HL-60/S4 treated with retinoic acid at 250 ng/mL for 4 days and 3 days (cell line): ENCODE measurements at regions not wholly inside any gene's neighbourhood (a gene's known extent, or its start where the extent isn't known, plus 50 kb on each side); places are given as distances from the start of the nearest gene placed in this dataset.
"Not testable (repeated sequence)": the region's sequence is repeated elsewhere in the genome, so short reads cannot be mapped to it uniquely, and the experiment has no call there.

ENCODE experiments used
- in situ Hi-C: fragments of 300-500 bp; cut with MboI; formaldehyde crosslinking; loops from 2 replicates; pipeline ENCODE4 v1.7.0; 2022; ENCODE audit warnings: low sequenced_read_pairs

GRCh38 chr5:166906991-166907713 is 1384.3 kb upstream of the WWC1 start:
- in situ Hi-C loops, result no loop called here

DNA sequence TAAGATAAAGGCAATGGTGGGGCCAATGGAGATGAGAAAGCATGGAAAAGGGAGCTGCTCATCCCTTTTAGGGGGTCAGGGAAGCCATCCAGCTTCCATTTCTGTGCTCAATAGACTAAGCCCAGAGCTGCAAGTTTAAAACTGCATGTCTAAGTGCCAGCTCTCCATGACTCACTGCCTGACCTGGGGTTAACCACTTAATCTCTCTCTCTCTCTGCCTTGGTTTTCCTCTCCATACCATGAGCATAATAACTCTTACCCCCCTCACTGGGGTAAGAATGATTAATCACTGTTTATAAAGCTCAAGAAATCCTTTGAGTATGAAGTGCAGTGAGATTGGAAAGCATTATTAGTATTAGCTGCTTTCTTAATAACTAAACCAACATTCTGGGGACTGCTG is 1382.4 kb upstream of the WWC1 start:
- in situ Hi-C loops, result no loop called here

GRCh38 chr5:166909926-166910325 is 1381.5 kb upstream of the WWC1 start:
- in situ Hi-C loops, result no loop called here

DNA sequence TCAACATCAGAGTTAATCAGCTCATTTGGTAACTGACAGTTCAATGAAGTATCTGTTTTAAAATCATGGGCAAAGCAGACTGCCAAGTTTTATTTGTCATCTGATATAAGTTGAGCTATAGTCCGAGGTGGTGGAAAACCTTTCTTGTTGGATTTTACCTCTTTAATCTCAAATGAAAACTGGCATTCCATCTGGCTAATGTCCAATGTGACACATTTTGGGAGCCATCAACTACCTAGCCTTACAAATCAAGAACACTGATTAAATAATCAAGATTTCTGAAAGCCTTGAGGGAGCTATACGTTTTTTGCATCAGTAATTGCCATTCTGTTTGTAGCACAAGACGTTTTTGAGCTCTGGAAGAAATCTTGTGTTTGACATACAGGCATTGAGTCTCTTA is 1380.5 kb upstream of the WWC1 start:
- in situ Hi-C loops, result no loop called here

- in situ Hi-C loops, result no loop called here
These were observed 1375.4 kb upstream of the WWC1 start for GRCh38 chr5:166916021-166916420.

DNA sequence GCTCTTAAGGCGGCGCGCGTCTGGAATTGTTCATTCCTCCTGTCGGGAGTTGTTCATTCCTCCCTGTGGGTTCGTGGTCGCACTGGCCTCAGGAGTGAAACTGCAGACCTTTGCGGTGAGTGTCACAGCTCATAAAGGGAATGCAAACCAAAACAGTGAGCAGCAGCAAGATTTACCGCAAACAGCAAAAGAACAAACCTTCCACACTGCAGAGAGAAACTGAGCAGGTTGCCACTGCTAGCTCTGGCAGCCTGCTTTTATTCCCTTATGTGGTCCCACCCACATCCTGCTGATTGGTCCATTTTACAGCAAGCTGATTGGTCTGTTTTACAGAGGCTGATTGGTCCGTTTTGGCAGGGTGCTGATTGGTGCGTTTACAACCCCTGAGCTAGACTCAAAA is 1365.3 kb upstream of the WWC1 start:
- in situ Hi-C loops, result no loop called here

- in situ Hi-C loops, result not testable (repeated sequence)
These were observed 1364.5 kb upstream of the WWC1 start for GRCh38 chr5:166926806-166927475.

DNA sequence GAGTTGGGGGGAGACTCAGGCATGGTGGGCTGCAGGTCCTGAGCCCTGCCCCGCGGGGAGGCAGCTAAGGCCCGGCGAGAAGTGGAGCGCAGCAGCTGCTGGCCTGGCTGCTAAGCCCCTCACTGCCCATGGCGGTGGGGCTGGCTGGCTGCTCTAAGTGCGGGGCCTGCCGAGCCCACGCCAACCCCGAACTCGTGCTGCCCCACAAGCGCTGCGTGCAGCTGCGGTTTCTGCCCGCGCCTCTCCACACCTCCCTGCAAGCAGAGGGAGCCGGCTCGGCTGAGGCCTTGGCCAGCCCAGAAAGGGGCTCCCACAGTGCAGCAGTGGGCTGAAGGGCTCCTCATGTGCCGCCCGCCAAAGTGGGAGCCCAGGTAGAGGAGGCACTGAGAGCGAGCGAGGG is 1355.1 kb upstream of the WWC1 start:
- in situ Hi-C loops, result no loop called here

- in situ Hi-C loops, result no loop called here
These were observed 1353.4 kb upstream of the WWC1 start for GRCh38 chr5:166938071-166938470.

DNA sequence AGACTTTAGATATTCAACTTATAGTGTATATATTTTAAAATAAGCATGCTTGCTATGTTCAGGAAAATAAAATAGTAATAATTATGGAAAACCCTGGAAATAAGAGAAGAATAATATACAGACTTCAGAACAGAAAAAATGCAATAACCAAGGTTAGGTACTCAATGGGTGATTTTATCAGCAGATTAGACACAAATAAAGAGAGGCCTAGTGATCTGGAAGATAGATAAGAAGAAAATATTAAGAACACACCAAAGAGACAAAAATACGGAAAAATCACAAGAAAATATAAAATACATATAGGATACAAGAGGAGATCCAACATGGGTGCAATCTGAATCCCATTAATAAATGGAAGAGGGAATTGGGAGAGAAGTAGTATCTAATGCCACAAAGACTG is 1348.5 kb upstream of the WWC1 start:
- in situ Hi-C loops, result no loop called here

GRCh38 chr5:166947045-166947444 is 1344.4 kb upstream of the WWC1 start:
- in situ Hi-C loops, result no loop called here

DNA sequence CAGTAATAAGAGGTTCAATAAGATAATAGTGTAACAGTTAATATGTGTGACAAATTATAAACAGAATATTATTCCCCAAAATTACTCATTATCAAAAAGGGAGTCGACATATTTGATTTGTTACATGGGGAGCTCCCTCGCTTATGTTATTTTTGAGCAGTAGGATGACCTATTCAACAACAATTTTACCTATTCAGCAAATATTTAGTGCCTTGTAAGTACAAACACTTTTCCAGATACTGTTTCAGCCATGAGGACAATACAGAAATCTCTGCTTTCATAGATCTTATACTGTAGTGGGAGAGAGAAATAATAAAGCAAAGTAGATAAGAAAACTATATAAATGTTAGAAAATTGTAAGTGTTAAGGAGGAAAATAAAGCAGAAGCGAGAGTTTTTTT is 1342.8 kb upstream of the WWC1 start:
- in situ Hi-C loops, result no loop called here

DNA sequence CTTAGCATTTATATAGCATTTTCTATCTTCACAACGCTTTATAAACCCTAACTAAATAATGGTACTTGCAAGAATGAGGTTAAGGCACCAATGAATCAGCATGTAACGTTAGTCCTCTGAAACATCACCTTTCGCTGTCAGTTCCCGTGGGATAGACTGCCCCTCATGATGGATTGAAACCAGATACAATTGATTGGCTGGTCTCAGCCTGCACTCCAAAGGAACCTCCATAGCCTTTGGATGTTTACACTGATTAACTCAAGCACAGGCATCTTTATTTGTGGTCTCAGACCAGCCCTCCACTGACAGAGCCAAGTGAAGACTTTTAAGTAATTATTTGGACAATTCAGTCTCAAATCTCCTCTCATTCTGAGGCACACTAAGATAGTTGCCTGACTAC is 1339.4 kb upstream of the WWC1 start:
- in situ Hi-C loops, result no loop called here

DNA sequence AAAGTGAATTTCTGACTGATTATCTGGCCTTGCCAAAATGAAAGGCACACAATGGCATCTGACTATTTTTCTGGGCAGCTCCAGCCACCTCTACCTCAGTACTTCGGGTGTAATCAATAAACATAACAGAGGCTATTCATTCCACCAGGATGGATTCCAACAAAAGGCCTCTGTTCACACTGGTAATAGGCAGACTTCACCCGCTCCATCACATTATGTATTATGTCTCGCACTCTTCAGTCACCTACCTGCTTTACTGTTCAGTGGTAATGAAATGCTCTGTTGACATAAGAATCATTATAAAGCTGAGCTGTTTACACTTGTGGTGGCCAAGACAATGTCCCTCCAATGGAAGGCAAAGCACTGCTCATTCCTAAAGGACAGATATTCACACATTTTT is 1333.7 kb upstream of the WWC1 start:
- in situ Hi-C loops, result no loop called here

GRCh38 chr5:166959766-166960165 is 1331.7 kb upstream of the WWC1 start:
- in situ Hi-C loops, result no loop called here

GRCh38 chr5:166961028-166961427 is 1330.4 kb upstream of the WWC1 start:
- in situ Hi-C loops, result no loop called here

GRCh38 chr5:166961913-166962312 is 1329.5 kb upstream of the WWC1 start:
- in situ Hi-C loops, result no loop called here

GRCh38 chr5:166962461-166962860 is 1329.0 kb upstream of the WWC1 start:
- in situ Hi-C loops, result no loop called here

DNA sequence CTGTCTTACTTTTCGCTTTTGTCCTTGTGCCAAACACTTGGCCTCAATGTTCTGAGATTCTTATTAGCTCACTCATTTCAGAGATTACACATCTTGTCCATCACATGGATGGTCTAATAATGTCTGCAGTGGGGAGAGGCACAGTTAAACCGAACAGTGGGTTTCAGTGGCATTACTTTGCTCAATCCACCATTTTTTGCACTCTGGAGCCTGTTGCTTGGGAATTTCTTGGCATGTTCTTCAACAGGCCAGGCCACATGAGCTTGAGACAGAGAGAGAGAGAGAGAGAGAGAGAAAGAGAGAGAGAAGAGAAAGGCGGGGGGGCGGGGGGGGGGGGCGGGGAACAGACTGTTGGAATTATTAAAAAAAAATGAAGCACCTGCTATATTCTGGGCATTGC is 1327.8 kb upstream of the WWC1 start:
- in situ Hi-C loops, result no loop called here

DNA sequence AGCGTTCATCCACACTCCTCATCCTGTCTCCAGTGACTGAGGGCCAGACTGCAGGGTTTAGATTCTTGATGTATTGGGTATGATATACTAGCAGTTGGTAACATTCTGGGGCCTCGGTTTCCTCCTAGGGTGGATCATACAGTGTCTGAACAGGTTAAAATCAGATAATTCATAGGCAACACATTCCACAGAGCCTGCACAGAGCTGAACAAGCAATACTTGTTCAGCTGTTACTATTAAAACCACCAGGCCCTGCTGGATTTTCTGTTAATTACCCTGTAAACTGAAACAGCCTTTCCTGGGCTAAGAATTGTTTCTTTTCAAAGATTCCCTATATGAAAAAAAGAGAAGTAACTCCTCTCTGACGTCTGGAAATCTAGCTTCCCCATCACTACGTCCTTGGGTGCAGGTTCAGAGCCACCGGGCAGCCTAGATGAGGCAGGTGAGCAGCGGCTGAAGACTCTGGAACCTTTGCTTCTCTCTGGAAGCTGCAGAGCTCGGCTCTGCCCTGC is 1313.5 kb upstream of the WWC1 start:
- in situ Hi-C loops, result no loop called here

GRCh38 chr5:166979307-166979895 is 1312.0 kb upstream of the WWC1 start:
- in situ Hi-C loops, result no loop called here

DNA sequence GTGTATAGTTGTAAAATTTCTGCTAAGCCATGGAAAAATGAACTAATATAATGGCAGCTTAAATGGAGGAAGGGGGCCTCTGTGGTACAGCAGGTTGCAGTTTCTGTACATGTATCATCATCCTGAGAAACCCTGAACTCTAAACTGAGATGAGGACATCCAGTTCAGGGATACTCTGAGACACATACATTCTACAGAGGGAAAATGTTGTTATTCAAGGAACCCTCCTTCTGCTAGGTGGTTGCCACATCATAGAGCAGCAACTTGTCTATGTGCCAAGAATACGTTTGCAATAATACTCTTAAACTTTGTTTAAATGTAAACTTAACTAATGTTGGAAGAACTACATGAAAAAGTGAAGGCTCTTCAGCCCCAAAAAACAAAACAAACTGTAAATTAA is 1310.8 kb upstream of the WWC1 start:
- in situ Hi-C loops, result no loop called here
